ENCODE measurements at regions not wholly inside any gene's neighbourhood (a gene's known extent, or its start where the extent isn't known, plus 50 kb on each side); places are given as distances from the start of the nearest gene placed in this dataset.

- no peaks in the 10 kb centered on the region for H3K9me1 ChIP-seq (ENCODE audit: control insufficient read depth, extremely low read depth, insufficient read depth, low read length)
- no peak overlapping the region for H3K9ac ChIP-seq (ENCODE audit: control insufficient read depth, extremely low read depth, insufficient read depth, low read length)
- no peak for FAIRE-seq
- H3K36me3 ChIP-seq (ENCODE audit: control insufficient read depth in 2 of 2, extremely low read depth in 1 of 2, insufficient read depth in 2 of 2, low read length in 2 of 2): no peaks in the 10 kb centered on the region
- no peak overlapping the region for H3K4me2 ChIP-seq (ENCODE audit: control insufficient read depth, extremely low read depth, insufficient read depth, low read depth, low read length)
- no peaks in the 10 kb centered on the region for H3K4me1 ChIP-seq (ENCODE audit: control insufficient read depth, extremely low read depth, insufficient read depth, low read length)
- no peak overlapping the region for H2AFZ ChIP-seq (ENCODE audit: control insufficient read depth, low read length)
- H3K79me2 ChIP-seq (ENCODE audit: control insufficient read depth, insufficient read depth, low read length): no peaks in the 10 kb centered on the region
- dilution Hi-C loops (cut with MboI; ENCODE audit: extremely low pct_ligation_motif_present, low sequenced_read_pairs): no loop called here
- no peaks in the 10 kb centered on the region for H3K27me3 ChIP-seq (ENCODE audit: control insufficient read depth, extremely low read depth, insufficient read depth, low read length)
- no peak overlapping the region for H3K27ac ChIP-seq (ENCODE audit: control insufficient read depth, insufficient read depth, low read length)
- TF ChIP-seq EZH2 (IDR thresholded peaks at IDR 0.05; ENCODE audit: low read length) (no peak), CTCF (optimal IDR thresholded peaks at IDR 0.05 in 1 of 3, IDR thresholded peaks at IDR 0.05 in 1 of 3, conservative IDR thresholded peaks at IDR 0.05 in 1 of 3; ENCODE audit: extremely low read depth in 1 of 3, insufficient read depth in 2 of 3, low read length in 3 of 3) (no peak)
- H3K9me3 ChIP-seq (ENCODE audit: control insufficient read depth, low read depth, low read length): no peaks in the 10 kb centered on the region
- DNase-seq (ENCODE audit: low read depth, low spot score): no peak
- H4K20me1 ChIP-seq (ENCODE audit: control insufficient read depth, extremely low read depth, insufficient read depth, low read length): no peaks in the 10 kb centered on the region
- no peak overlapping the region for H3K4me3 ChIP-seq (ENCODE audit: control insufficient read depth in 2 of 3, extremely low read depth in 1 of 3, insufficient read depth in 2 of 3, low read depth in 1 of 3, low read length in 3 of 3)
Measured at GRCh38 chr13:111468037-111468959, 147.9 kb downstream of the TEX29 start.

- Histone ChIP-seq H3K4me1 (ENCODE audit: control insufficient read depth, extremely low read depth, insufficient read depth, low read length) (no peaks in the 10 kb centered on the region), H4K20me1 (ENCODE audit: control insufficient read depth, extremely low read depth, insufficient read depth, low read length) (no peaks in the 10 kb centered on the region), H3K36me3 (ENCODE audit: control insufficient read depth in 2 of 2, extremely low read depth in 1 of 2, insufficient read depth in 2 of 2, low read length in 2 of 2) (no peaks in the 10 kb centered on the region), H3K9ac (ENCODE audit: control insufficient read depth, extremely low read depth, insufficient read depth, low read length) (no peak overlapping the region), H2AFZ (ENCODE audit: control insufficient read depth, low read length) (no peak overlapping the region), H3K27me3 (ENCODE audit: control insufficient read depth, extremely low read depth, insufficient read depth, low read length) (no peaks in the 10 kb centered on the region), H3K9me1 (ENCODE audit: control insufficient read depth, extremely low read depth, insufficient read depth, low read length) (no peaks in the 10 kb centered on the region), H3K79me2 (ENCODE audit: control insufficient read depth, insufficient read depth, low read length) (no peaks in the 10 kb centered on the region), H3K4me3 (ENCODE audit: control insufficient read depth in 2 of 3, extremely low read depth in 1 of 3, insufficient read depth in 2 of 3, low read depth in 1 of 3, low read length in 3 of 3) (no peak overlapping the region), H3K27ac (ENCODE audit: control insufficient read depth, insufficient read depth, low read length) (no peak overlapping the region), H3K9me3 (ENCODE audit: control insufficient read depth, low read depth, low read length) (no peaks in the 10 kb centered on the region), H3K4me2 (ENCODE audit: control insufficient read depth, extremely low read depth, insufficient read depth, low read depth, low read length) (no peak overlapping the region)
- TF ChIP-seq CTCF (optimal IDR thresholded peaks at IDR 0.05 in 1 of 3, IDR thresholded peaks at IDR 0.05 in 1 of 3, conservative IDR thresholded peaks at IDR 0.05 in 1 of 3; ENCODE audit: extremely low read depth in 1 of 3, insufficient read depth in 2 of 3, low read length in 3 of 3): no peak
- FAIRE-seq: no peak
- dilution Hi-C loops (cut with MboI; ENCODE audit: extremely low pct_ligation_motif_present, low sequenced_read_pairs): no loop called here
- DNase-seq (ENCODE audit: low read depth, low spot score): no peak
Measured at GRCh38 chr13:111469450-111469849, 149.0 kb downstream of the TEX29 start.

Measured in keratinocyte (primary cell).